ENCODE measurements at regions not wholly inside any gene's neighbourhood (a gene's known extent, or its start where the extent isn't known, plus 50 kb on each side); places are given as distances from the start of the nearest gene placed in this dataset.

DNA sequence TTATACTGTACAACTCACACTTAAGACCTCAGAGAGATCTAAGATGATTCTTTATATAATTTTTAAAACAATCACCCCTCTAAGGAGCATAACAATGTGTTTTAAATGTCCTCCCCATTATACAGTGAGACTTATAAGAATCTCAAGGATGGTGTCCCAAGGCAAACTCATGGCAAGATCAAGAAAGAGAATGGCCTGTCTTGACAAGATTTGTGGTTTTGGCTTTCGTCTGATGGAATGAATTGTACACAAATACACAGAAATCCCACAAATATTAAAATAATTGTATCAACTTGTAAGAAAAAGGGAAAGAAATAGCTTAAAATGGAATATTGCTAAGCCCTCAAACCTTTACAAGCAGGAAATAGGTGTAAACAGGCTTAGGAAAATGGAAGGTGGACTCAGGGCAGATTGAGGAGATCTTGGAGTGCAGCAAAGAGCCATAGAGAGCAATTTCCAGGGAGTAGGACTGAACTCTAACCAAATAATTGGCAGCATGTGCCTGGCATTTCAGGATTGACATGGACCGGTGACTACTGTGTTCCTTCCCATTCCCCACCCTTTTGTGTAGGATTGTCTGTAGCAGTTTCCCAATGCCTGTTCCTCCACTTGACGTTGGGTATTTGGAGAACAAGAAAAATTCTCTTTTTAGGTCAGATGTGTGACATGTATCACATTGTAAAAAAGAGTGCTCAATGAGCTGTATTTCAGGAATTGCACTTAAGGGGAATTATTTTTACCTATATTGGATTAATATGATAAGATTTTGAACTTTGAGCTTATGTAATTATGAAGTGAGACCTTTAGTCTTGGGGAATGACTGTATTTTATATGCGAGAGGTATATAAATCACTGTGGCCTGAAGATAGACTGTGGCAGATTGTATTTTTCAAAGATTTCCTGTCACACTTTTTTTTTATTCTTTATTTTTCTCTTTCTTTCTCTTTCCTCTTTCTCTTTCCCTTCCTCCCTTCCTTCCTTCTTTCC is 317.8 kb upstream of the SLITRK3 start:
- H3K4me3 ChIP-seq (ENCODE audit: low read depth, low read length): no peak overlapping the region
- TF ChIP-seq, protein P1, sequence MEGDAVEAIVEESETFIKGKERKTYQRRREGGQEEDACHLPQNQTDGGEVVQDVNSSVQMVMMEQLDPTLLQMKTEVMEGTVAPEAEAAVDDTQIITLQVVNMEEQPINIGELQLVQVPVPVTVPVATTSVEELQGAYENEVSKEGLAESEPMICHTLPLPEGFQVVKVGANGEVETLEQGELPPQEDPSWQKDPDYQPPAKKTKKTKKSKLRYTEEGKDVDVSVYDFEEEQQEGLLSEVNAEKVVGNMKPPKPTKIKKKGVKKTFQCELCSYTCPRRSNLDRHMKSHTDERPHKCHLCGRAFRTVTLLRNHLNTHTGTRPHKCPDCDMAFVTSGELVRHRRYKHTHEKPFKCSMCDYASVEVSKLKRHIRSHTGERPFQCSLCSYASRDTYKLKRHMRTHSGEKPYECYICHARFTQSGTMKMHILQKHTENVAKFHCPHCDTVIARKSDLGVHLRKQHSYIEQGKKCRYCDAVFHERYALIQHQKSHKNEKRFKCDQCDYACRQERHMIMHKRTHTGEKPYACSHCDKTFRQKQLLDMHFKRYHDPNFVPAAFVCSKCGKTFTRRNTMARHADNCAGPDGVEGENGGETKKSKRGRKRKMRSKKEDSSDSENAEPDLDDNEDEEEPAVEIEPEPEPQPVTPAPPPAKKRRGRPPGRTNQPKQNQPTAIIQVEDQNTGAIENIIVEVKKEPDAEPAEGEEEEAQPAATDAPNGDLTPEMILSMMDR (conservative IDR thresholded peaks at IDR 0.05; ENCODE audit: low read depth, low read length): no peak
- no peak for DNase-seq (ENCODE audit: low read depth)

DNA sequence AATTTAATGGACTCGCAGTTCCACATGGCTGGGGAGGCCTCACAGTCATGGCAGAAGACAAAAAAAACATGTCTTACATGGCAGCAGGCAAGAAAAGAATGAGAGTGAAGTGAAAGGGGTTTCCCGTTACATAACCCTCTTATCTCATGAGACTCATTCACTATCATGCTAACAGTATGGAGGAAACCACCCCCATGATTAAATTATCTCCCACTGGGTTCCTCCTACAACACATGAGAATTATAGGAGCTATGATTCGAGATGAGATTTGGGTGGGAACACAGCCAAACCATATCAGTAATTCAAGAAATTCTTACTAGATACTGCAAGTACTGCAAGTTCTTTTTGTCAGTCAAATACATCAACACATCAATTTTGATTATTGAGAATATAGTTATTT is 311.4 kb upstream of the SLITRK3 start:
- no peak for DNase-seq (ENCODE audit: low read depth)
- TF ChIP-seq, protein P1 (conservative IDR thresholded peaks at IDR 0.05; ENCODE audit: low read depth, low read length): no peak
- H3K4me3 ChIP-seq (ENCODE audit: low read depth, low read length): no peak overlapping the region

DNA sequence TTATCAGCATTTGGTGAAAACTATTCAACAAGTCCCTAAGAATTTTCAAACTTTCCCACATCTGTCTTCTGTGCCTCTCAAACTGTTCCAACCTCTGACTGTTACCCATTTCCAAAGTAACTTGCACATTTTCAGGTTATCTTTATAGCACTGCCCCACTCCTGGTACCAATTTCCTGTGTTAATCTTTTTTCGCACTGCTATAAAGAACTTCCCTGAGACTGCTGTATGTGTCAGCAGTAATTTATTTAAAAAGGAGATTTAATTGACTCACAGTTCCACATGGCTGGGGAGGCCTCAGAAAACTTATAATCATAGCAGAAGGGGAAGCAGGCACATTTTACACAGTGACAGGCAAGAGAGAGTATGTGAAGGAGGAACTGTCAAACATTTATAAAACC is 310.9 kb upstream of the SLITRK3 start:
- no peak overlapping the region for H3K4me3 ChIP-seq (ENCODE audit: low read depth, low read length)
- TF ChIP-seq, protein P1 (conservative IDR thresholded peaks at IDR 0.05; ENCODE audit: low read depth, low read length): no peak
- no peak for DNase-seq (ENCODE audit: low read depth)

DNA sequence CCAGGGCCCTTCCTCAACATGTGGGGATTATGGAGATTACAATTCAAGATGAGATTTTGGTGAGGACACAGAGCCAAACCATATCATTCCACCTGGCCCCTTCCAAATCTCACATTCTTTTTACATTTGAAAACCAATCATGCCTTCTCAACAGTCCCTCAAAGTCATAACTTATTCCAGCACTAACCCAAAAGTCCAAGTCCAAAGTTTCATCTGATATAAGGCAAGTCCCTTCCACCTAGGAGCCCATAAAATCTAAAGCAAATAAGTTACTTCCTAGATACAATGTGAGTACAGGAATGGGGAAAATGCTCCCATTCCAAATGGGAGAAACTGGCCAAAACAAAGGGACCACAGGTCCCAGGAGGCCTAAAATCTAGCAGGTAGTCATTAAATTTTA is 309.5 kb upstream of the SLITRK3 start:
- no peak overlapping the region for H3K4me3 ChIP-seq (ENCODE audit: low read depth, low read length)
- TF ChIP-seq, protein P1 (conservative IDR thresholded peaks at IDR 0.05; ENCODE audit: low read depth, low read length): no peak
- no peak for DNase-seq (ENCODE audit: low read depth)

DNA sequence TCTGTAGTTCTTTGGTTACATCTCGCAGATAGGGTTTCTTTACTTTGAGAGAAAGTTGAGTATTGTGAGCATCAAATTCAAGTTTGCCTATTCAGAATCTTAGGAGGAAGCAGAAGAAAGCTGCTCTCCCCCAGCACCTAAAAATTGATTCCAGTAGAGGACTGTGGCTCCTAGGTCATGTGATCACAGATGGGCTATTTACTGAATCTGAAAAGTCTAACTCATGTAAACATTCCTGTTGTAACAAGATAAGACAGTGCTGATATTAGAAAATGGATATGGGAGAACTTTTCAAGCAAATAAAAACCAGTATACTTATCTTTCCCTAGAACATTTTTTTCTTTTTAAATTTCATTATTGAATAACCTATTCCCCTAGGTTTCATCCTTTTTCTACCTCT is 308.4 kb upstream of the SLITRK3 start:
- no peak for DNase-seq (ENCODE audit: low read depth)
- TF ChIP-seq, protein P1 (conservative IDR thresholded peaks at IDR 0.05; ENCODE audit: low read depth, low read length): no peak
- no peak overlapping the region for H3K4me3 ChIP-seq (ENCODE audit: low read depth, low read length)

DNA sequence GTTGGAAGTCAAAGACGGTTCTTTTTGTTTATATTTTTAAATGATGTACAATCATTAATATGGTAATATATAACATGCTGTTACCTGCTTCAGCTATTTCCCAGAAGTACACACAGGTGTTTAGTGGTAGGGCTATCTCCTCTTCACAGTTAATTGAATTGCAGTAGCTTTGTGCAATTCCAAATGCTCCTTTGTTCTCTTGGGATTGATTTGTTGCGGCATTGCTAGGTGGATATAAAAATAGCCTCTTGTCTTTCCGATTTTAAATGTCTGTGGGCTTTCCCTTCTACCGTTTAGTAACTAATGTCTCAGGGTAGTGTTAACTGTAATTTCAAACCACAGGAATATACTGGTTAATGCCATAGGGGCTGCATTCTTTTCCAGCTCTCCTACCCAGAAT is 307.6 kb upstream of the SLITRK3 start:
- TF ChIP-seq, protein P1 (conservative IDR thresholded peaks at IDR 0.05; ENCODE audit: low read depth, low read length): no peak
- DNase-seq (ENCODE audit: low read depth): no peak
- no peak overlapping the region for H3K4me3 ChIP-seq (ENCODE audit: low read depth, low read length)

DNA sequence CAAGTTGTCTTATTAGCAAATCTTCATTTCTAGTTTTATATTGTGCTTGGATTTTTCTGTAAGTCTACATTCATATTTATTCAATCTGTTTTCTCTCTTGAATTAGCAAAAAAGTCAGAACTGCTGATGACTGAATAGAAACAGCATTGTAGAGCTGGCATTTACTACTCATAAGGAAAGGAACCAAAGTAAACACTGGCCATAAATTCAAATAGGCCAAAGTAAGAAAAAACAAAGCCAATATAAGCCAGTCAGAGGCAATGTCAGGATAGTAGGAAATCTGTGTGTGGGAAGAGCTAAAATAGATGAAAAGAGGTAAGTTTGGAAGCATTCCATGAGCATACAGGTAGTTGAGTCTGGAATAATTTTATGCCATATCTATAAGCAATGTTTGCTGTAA is 307.2 kb upstream of the SLITRK3 start:
- no peak for DNase-seq (ENCODE audit: low read depth)
- H3K4me3 ChIP-seq (ENCODE audit: low read depth, low read length): no peak overlapping the region
- TF ChIP-seq, protein P1 (conservative IDR thresholded peaks at IDR 0.05; ENCODE audit: low read depth, low read length): no peak
